ENCODE measurements at regions not wholly inside any gene's neighbourhood (a gene's known extent, or its start where the extent isn't known, plus 50 kb on each side); places are given as distances from the start of the nearest gene placed in this dataset.

GRCh38 chr9:1362845-1363244 is 312.7 kb downstream of the DMRT2 start:
- H3K27me3 Mint-ChIP-seq, result no peaks in the 10 kb centered on the region
- H3K9me3 Mint-ChIP-seq, result no peaks in the 10 kb centered on the region
- no peaks in the 10 kb centered on the region for H3K4me1 Mint-ChIP-seq
- no peak overlapping the region for H3K27ac Mint-ChIP-seq (ENCODE audit: low read depth)
- H3K4me3 Mint-ChIP-seq, result no peak overlapping the region
- DNase-seq (ENCODE audit: low spot score in 2 of 2) (no peak), ATAC-seq (replicated peaks; ENCODE audit: extremely low read depth, poor library complexity, severe bottlenecking) (no peak)
- H3K36me3 Mint-ChIP-seq (ENCODE audit: insufficient read depth), result no peaks in the 10 kb centered on the region

- Mint-ChIP-seq H3K27me3 (no peaks in the 10 kb centered on the region), H3K9me3 (no peaks in the 10 kb centered on the region), H3K27ac (ENCODE audit: low read depth) (no peak overlapping the region), H3K36me3 (ENCODE audit: insufficient read depth) (no peaks in the 10 kb centered on the region), H3K4me3 (no peak overlapping the region), H3K4me1 (no peaks in the 10 kb centered on the region)
- DNase-seq (ENCODE audit: low spot score in 2 of 2), result no peak
- no peak for ATAC-seq (replicated peaks; ENCODE audit: extremely low read depth, poor library complexity, severe bottlenecking)
Measured at GRCh38 chr9:1366276-1366675, 316.1 kb downstream of the DMRT2 start.

GRCh38 chr9:1369297-1369696 is 319.1 kb downstream of the DMRT2 start:
- Mint-ChIP-seq H3K4me3 (no peak overlapping the region), H3K27ac (ENCODE audit: low read depth) (no peak overlapping the region), H3K36me3 (ENCODE audit: insufficient read depth) (no peaks in the 10 kb centered on the region), H3K27me3 (no peaks in the 10 kb centered on the region), H3K9me3 (no peaks in the 10 kb centered on the region), H3K4me1 (no peaks in the 10 kb centered on the region)
- DNase-seq (ENCODE audit: low spot score in 2 of 2) (no peak), ATAC-seq (replicated peaks; ENCODE audit: extremely low read depth, poor library complexity, severe bottlenecking) (no peak)

DNA sequence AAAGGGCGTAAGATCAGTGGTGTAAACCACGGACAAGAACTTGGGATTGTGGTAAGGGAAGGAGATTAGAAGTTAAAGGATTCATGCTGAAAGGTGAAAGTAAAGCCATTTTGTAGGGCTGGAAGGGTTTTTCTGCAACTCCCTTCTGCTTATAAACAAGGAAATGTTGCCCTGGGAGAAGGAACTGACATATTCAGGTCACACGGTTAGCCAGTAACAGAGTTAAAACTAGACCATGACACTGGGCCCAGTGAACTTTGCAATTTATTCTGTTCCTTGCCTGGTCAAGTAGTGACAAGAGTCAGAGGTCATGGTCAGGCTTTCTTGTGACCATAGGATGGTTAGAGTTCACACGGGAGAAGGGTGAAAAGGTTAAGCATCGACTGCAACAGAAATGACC is 323.3 kb downstream of the DMRT2 start:
- H3K4me1 Mint-ChIP-seq, result no peaks in the 10 kb centered on the region
- H3K4me3 Mint-ChIP-seq, result no peak overlapping the region
- no peak for DNase-seq (ENCODE audit: low spot score in 2 of 2)
- no peaks in the 10 kb centered on the region for H3K36me3 Mint-ChIP-seq (ENCODE audit: insufficient read depth)
- ATAC-seq (replicated peaks; ENCODE audit: extremely low read depth, poor library complexity, severe bottlenecking), result no peak
- H3K27me3 Mint-ChIP-seq, result no peaks in the 10 kb centered on the region
- no peak overlapping the region for H3K27ac Mint-ChIP-seq (ENCODE audit: low read depth)
- H3K9me3 Mint-ChIP-seq, result no peaks in the 10 kb centered on the region

DNA sequence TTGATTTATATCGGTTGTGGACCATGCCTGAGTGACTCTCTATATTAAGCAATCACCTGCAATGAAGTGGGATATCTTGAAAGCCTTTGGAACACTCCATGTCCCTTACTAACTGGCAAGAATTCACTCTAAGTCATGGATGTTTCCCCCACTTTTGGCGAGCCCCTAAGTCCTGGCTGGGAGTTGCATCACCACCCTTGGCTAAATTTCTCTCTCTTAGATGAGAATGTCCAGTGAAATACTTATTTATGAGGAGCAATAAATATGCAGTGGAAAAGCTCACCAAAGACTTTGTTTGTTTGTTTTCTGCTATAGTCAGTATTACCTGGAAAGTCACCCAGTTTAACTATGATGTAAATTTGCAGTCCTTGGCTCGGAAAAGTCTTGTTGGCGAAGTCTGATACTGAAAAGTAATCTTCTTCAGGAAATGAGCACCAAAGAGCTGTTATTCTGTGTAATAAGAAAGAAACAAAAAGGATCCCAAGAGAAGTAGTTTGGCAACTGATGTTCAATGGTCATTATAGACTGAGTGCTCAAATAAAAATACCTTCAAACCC is 333.8 kb downstream of the DMRT2 start:
- no peak overlapping the region for H3K4me3 Mint-ChIP-seq
- H3K9me3 Mint-ChIP-seq, result no peaks in the 10 kb centered on the region
- H3K27ac Mint-ChIP-seq (ENCODE audit: low read depth), result no peak overlapping the region
- H3K27me3 Mint-ChIP-seq, result no peaks in the 10 kb centered on the region
- ATAC-seq (replicated peaks; ENCODE audit: extremely low read depth, poor library complexity, severe bottlenecking) (no peak), DNase-seq (ENCODE audit: low spot score in 2 of 2) (no peak)
- H3K36me3 Mint-ChIP-seq (ENCODE audit: insufficient read depth), result no peaks in the 10 kb centered on the region
- no peaks in the 10 kb centered on the region for H3K4me1 Mint-ChIP-seq

GRCh38 chr9:1384816-1385215 is 334.7 kb downstream of the DMRT2 start:
- no peak for ATAC-seq (replicated peaks; ENCODE audit: extremely low read depth, poor library complexity, severe bottlenecking)
- Mint-ChIP-seq H3K27me3 (no peaks in the 10 kb centered on the region), H3K4me3 (no peak overlapping the region), H3K4me1 (no peaks in the 10 kb centered on the region), H3K9me3 (no peaks in the 10 kb centered on the region), H3K36me3 (ENCODE audit: insufficient read depth) (no peaks in the 10 kb centered on the region), H3K27ac (ENCODE audit: low read depth) (no peak overlapping the region)
- DNase-seq (ENCODE audit: low spot score in 2 of 2), result no peak

DNA sequence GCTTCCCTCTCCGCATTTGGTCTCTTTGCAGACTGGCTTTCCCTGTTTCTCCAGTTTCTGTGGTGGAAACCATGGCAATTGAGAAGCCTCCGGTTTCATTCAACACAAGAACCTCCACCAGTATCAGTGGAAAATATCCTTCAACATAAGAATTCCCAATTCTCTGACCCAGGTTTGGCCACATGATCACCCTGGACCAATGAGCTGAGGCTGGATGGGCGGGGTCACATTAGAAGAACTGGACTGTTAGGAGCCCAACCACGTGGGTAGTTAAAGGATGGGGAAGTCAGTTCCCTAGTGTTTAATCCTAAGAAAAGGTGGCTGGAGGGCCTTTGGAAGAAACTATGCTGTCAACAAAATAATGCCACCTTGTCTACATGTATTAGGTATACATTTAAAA is 336.3 kb downstream of the DMRT2 start:
- H3K9me3 Mint-ChIP-seq, result no peaks in the 10 kb centered on the region
- no peak overlapping the region for H3K27ac Mint-ChIP-seq (ENCODE audit: low read depth)
- H3K36me3 Mint-ChIP-seq (ENCODE audit: insufficient read depth), result no peaks in the 10 kb centered on the region
- DNase-seq (ENCODE audit: low spot score in 2 of 2) (no peak), ATAC-seq (replicated peaks; ENCODE audit: extremely low read depth, poor library complexity, severe bottlenecking) (no peak)
- H3K27me3 Mint-ChIP-seq, result no peaks in the 10 kb centered on the region
- H3K4me3 Mint-ChIP-seq, result no peak overlapping the region
- no peaks in the 10 kb centered on the region for H3K4me1 Mint-ChIP-seq

DNA sequence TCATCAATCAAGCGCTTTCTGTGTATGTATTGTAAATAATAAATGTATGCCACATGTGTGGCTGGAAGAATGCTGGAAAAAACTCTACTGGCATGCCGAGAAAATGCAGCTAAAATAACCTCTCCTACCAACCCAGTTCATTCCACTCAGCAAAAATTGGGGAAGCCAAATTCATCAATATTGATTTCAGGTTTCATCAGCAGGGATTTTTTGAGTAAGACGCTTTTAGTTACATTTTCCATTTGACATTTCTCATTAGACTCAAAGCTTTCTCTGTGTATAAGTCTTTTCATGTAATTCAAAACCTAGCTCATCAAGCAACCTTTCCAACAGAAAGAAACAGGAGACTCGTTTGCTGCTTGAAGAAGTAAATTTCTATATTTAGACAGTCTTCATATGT is 338.1 kb downstream of the DMRT2 start:
- Mint-ChIP-seq H3K4me1 (no peaks in the 10 kb centered on the region), H3K4me3 (no peak overlapping the region), H3K27ac (ENCODE audit: low read depth) (no peak overlapping the region), H3K9me3 (no peaks in the 10 kb centered on the region), H3K27me3 (no peaks in the 10 kb centered on the region), H3K36me3 (ENCODE audit: insufficient read depth) (no peaks in the 10 kb centered on the region)
- ATAC-seq (replicated peaks; ENCODE audit: extremely low read depth, poor library complexity, severe bottlenecking), result no peak
- DNase-seq (ENCODE audit: low spot score in 2 of 2), result no peak

DNA sequence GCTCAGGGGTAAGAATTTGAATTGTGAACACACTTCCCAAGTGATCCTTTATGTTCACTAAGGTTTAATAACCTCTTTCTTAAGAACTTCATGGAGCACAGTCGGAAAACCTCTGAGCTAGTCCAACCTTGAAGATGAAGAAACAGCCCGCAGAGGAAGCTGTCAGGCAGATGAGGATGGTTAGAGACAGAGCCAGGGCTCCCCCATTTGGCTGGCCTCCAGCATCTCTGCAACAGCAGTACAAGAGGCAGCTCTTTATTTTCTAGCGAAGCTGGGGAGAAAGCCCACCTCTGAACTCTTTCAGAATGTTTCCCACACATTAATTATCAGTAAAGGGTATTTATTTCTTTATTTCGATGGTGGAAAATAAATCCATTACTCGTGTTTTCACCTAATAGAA is 350.8 kb downstream of the DMRT2 start:
- Mint-ChIP-seq H3K27me3 (no peaks in the 10 kb centered on the region), H3K9me3 (peaks cover 7% of the 10 kb centered on the region), H3K27ac (ENCODE audit: low read depth) (no peak overlapping the region), H3K4me3 (no peak overlapping the region), H3K36me3 (ENCODE audit: insufficient read depth) (no peaks in the 10 kb centered on the region), H3K4me1 (no peaks in the 10 kb centered on the region)
- no peak for ATAC-seq (replicated peaks; ENCODE audit: extremely low read depth, poor library complexity, severe bottlenecking)
- no peak for DNase-seq (ENCODE audit: low spot score in 2 of 2)

DNA sequence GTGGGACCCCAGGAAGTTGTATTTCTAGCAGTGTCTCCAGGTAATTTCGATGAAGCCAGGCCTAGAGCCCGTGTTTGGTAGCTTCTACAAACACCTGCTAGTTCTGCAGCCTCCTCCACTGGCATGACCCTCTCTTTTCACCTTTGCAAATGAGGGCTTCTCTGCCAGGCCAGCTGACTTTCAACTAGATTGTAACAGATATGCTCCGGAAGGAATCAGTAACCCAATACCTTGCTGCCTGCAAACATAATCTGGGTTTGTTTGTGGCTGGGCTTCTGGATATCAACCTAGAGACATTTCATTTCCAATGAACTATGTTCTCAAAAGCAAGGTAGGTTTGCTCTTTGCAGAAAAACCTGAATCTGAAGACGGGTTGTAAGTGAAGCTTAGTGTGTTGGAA is 354.8 kb downstream of the DMRT2 start:
- no peak for ATAC-seq (replicated peaks; ENCODE audit: extremely low read depth, poor library complexity, severe bottlenecking)
- Mint-ChIP-seq H3K4me1 (no peaks in the 10 kb centered on the region), H3K9me3 (no peaks in the 10 kb centered on the region), H3K27ac (ENCODE audit: low read depth) (no peak overlapping the region), H3K4me3 (no peak overlapping the region), H3K36me3 (ENCODE audit: insufficient read depth) (no peaks in the 10 kb centered on the region), H3K27me3 (no peaks in the 10 kb centered on the region)
- DNase-seq (ENCODE audit: low spot score in 2 of 2), result no peak

DNA sequence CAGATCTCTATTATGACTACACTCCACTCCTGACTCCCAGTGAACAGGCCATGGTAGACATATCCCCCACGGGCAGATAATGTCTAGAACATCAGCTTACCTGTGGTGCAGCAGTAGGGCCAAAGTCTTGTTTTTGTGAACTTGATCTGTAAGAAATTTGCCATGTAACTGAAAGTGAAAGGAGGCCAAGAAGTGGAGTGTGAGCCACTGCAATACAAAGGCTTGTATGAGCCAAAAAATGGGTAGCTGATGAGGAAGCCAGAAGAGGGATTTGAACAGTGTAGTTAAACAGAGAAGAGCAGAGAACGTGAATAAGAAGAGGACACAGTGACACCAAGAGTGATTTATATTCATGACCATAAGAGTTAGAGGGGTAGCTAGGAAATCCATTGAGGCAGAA is 361.7 kb downstream of the DMRT2 start:
- Mint-ChIP-seq H3K4me1 (no peaks in the 10 kb centered on the region), H3K9me3 (no peaks in the 10 kb centered on the region)
- ATAC-seq (replicated peaks; ENCODE audit: extremely low read depth, poor library complexity, severe bottlenecking), result no peak

DNA sequence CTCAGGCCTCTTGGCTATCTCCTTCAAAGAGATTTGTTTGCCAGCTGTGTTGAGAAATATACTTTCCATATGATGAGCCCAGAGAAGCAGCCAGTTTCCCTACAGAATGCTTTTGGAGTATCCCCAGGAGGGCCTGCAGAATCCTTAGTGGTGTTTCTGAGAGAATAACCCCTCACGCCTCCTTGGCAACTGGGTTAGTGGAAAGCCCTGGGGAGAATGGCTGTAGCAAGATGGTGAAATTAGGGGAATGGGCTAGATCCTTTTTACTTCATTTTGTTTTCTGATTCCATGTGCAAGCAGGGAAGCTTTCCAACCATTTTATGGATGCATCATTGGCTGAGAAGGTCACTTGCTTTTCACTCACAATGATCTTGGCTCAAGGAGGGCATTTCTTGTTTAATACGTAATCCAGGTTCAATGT is 364.6 kb downstream of the DMRT2 start:
- H3K9me3 Mint-ChIP-seq, result no peaks in the 10 kb centered on the region
- no peaks in the 10 kb centered on the region for H3K4me1 Mint-ChIP-seq
- DNase-seq (ENCODE audit: low spot score in 2 of 2) (no peak), ATAC-seq (replicated peaks; ENCODE audit: extremely low read depth, poor library complexity, severe bottlenecking) (no peak)
- H3K27me3 Mint-ChIP-seq, result no peaks in the 10 kb centered on the region
- H3K27ac Mint-ChIP-seq (ENCODE audit: low read depth), result no peak overlapping the region
- no peaks in the 10 kb centered on the region for H3K36me3 Mint-ChIP-seq (ENCODE audit: insufficient read depth)
- no peak overlapping the region for H3K4me3 Mint-ChIP-seq

More for the DNA sequence above, 361.7 kb downstream of the DMRT2 start:
- no peaks in the 10 kb centered on the region for H3K27me3 Mint-ChIP-seq
- H3K36me3 Mint-ChIP-seq (ENCODE audit: insufficient read depth), result no peaks in the 10 kb centered on the region
- no peak overlapping the region for H3K27ac Mint-ChIP-seq (ENCODE audit: low read depth)
- H3K4me3 Mint-ChIP-seq, result no peak overlapping the region
- no peak for DNase-seq (ENCODE audit: low spot score in 2 of 2)

DNA sequence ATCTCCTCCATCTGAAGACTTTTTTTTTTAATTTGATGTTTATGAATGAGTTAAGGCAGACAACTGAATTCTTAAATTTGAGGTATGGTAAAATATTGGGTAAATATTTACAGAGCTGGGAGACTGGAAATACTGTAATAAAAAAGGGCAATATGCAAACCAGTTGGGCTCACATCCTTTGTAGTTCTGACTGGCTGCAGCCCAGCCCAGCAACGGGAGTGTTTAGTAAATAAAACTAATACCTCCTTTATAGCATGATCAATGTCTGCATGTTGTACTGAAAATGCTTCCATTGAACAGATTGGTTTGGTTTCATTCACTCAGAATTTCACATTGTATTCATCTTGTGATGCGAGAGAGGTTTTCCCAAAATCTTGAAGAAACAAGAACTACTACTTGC is 365.0 kb downstream of the DMRT2 start:
- H3K4me1 Mint-ChIP-seq, result no peaks in the 10 kb centered on the region
- no peak for ATAC-seq (replicated peaks; ENCODE audit: extremely low read depth, poor library complexity, severe bottlenecking)
- no peaks in the 10 kb centered on the region for H3K36me3 Mint-ChIP-seq (ENCODE audit: insufficient read depth)
- H3K27ac Mint-ChIP-seq (ENCODE audit: low read depth), result no peak overlapping the region
- DNase-seq (ENCODE audit: low spot score in 2 of 2), result no peak
- no peaks in the 10 kb centered on the region for H3K27me3 Mint-ChIP-seq
- no peak overlapping the region for H3K4me3 Mint-ChIP-seq
- no peaks in the 10 kb centered on the region for H3K9me3 Mint-ChIP-seq

GRCh38 chr9:1416261-1416660 is 366.1 kb downstream of the DMRT2 start:
- Mint-ChIP-seq H3K4me1 (no peaks in the 10 kb centered on the region), H3K9me3 (no peaks in the 10 kb centered on the region), H3K36me3 (ENCODE audit: insufficient read depth) (no peaks in the 10 kb centered on the region), H3K4me3 (no peak overlapping the region), H3K27ac (ENCODE audit: low read depth) (no peak overlapping the region), H3K27me3 (no peaks in the 10 kb centered on the region)
- DNase-seq (ENCODE audit: low spot score in 2 of 2), result no peak
- no peak for ATAC-seq (replicated peaks; ENCODE audit: extremely low read depth, poor library complexity, severe bottlenecking)
